NCI-H2196 treated with DMSO at 0.1 percent for 48 hours (cell line): ENCODE measurements at regions not wholly inside any gene's neighbourhood (a gene's known extent, or its start where the extent isn't known, plus 50 kb on each side); places are given as distances from the start of the nearest gene placed in this dataset.

ENCODE experiments used
- DNase-seq: peaks from one replicate; lab custom pipeline; 2025; ENCODE audit not compliant: unreplicated experiment; lab: John Stamatoyannopoulos, UW

DNA sequence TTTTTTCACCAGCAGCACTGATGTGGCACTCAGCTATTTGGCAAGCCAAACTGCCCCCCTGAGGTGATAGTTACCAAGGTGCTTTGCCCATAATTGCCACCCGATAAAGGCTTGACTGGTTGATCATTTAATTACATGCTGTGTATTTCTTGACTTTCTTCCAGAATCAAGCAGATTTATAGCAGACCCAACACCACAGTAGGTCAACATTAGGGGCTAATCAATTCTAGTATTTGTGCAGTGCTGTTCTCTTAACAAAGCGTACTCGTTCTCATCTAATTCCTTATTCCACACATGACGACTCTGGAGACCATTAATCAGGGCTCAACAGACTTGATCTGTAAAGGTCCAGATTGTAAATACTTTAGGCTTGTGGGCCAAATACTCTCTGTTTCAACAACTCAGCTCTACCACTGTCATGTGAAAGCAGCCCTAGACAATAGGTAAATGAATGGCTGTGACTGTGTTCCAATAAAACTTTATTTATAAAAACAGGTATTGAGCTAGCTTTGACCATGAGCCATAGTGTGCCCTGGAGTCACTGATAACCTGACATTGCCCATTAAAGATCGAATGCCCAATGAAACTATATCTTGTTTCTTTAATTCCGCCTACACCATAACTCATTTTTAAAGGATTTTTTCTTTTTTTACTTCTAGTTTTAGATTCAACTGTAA, 119.1 kb upstream of the TMC3 start:
- DNase-seq, result no peak

DNA sequence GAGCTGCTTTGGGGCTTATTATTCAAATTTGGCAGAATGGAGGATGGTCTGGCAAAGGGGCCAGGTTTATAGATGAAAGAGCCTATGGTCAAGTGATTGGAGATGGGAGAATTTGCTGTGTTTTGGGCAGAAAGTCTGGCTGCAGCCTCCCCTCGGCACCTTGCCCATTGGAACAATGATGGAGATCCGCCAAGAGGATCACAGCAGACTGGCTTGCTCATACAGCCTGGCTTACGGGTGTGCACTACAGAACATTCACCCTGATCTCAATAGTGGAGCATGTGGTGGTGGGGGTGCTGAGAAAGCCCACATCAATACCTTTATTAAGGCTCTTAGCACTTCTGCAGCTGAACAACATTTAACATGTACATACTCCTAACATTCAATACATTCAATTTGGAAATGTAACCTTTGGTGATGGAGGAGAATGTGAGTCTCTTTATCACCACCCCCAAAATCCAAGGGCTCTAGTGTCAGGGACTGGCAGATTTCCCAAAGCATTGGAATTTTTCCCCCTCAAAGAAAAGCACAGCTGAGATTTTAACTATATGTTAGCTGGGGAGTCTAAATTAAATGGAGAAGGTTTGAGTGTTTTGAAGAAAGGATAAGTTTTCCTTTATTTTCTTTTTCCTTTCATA, 118.4 kb upstream of the TMC3 start:
- DNase-seq, result peak; percentile 26

DNA sequence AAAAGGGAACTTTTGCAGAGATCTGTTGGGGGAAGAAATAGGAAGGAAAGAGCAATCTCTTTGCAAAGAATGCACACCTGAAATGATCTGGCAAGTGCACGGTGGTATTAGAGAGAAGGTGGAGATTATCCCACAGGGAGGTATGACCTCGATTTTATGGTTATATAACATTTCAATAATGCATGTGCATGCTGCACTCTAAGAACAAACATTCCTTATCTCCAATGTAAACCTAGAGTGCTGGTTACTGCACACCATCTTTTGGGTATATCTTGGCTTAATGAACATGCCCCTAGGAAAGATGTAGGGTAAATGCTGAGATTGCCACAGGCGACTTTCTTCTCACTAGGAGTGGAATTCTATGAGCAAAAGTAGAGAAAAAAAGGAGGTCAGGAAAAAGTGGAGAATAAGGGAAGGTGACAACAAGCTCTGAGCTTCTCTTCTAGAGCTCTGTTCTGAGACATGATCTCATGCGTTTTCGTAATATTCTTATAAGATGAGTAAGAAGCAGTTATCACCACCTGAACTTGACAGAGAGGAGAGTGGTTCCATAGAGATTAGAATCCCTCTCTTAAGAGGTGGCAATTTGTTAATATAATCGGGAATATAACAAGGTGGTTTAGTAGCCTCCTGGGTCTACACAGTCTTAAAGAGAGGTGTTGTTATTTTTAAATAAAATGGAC, 117.5 kb upstream of the TMC3 start:
- DNase-seq, result no peak

DNA sequence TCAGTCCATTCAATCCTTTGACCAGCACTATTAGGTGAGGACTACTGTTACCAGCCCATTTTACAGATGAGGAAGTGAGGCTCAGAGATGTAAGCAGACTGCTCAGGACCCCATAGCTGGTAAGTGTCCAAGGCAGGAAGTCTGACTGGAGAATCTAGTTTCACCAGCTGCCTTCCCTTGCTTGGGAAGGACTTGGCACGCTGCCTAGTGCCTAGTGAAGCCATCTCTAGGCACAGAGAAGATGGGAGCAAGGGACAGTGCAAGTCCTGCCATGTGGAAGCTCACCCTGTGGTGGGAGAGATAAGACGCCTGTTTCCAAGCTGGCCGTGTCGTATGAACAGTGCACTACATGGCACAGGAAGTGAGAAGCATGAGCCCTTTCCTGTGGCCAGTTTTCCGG, 111.8 kb upstream of the TMC3 start:
- no peak for DNase-seq

DNA sequence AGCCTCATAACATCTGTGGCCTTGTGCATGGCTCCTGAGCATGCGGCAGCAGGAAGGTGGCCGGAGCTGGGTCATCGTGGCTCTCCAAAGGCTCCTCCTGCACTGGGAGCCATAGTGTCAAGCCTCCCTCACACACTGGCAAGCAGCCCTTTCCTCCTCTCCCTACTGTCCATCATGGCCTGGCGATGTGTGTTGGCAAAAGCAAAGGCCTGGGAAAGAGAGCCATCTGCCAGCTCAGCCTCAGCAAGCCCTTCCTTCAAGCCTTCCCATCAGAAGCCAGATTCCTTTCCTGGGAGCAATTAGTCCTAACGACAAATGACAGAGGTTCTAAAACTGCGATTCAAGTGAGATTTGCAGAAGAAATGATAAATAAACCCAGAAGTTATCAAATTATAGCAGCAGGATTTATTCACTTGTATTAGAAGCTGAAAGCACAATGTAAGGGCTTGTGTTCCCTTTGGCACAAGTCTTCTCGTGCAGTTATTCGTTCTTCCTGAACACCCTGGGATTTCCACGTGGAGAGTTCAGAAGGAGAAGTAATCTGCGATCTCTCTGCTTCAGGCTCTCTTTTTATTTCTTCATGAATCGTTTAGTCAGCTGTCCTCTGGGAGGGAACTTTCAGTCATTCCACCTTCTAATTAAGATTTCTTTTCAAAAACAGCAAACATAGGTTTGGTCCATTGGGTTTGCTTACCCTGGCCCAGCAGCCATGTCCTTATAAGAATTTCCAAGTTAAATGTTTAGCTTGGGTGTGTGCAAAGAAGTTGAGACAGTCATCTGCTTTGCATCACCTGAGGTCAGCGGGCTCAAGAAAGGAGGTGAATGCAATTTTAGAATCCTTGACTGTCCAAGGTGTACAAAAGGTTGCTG, 110.3 kb upstream of the TMC3 start:
- DNase-seq, result no peak

DNA sequence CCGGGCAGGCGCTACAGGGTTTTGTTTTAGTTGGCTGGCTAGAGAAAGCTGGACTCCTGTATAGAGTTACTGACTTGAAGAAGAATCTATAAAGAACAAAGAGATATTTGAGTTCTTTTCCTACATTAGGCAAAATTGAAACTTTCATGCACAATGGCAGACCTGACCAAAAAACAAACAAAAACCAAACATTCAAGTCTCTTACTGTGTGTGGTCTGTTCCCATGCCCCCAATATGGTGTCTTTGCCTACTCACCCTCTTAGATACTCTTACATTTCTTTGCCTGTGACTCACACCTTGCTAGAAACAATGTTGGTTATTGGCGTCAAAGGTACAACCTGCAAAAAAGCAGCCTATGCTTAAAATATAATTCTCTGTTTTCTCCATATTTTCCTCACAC, 109.5 kb upstream of the TMC3 start:
- no peak for DNase-seq

DNA sequence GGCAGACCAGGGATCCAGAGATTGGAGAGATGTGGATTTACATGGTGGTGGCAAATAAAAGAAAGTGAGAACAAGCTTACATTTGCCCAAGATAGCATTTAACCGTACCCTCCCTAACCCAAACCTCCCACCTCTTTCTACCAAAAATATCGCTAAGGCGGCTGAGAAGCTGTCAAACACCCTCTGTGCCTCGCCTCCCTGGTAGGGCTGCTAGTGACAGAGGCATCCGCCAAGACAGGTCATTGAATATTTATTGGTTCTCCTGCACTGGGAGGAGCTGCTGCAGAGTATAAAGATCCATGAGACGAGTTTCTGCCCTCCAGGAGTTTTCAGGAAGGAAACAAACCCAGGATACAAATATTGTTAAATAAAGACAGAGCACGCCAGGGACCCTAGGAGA, 107.3 kb upstream of the TMC3 start:
- no peak for DNase-seq

DNA sequence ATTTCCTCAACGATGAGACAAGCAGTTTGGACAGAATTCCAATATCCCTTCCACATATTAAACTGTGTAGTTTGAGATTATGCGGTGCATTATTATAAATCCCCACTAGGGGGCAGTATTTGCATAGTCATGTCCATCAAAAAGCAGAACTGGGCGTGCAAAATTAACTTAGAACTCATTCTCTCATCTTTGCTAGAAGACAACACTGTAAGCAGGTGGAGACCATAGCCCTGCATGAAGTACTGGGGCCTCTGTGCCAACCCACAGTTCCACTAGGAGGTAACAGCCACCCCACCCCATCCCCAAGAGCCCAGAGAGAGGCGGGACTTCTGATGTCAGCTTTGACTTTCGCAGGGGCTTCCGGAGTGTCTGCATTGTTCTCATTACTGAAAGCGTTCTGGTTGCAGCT, 106.6 kb upstream of the TMC3 start:
- DNase-seq, result peak; percentile 28

DNA sequence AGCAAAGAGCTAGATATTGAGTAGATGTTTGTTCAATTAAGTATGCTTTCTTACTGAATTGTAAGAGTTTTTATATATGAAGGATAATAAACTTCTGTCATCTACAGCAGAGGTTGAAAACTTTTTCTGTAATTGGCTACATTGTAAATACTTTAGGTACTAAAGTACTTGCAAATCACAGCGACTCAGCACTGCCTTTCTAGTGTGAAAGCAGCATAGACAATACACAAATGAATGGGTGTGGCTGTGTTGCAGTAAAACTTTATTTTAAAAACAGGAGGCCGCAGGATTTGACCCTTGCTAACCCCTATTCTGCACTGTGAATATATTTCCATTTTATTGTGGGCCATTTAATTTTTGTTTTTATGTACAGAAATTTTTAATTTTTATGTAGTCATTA, 104.3 kb upstream of the TMC3 start:
- no peak for DNase-seq

DNA sequence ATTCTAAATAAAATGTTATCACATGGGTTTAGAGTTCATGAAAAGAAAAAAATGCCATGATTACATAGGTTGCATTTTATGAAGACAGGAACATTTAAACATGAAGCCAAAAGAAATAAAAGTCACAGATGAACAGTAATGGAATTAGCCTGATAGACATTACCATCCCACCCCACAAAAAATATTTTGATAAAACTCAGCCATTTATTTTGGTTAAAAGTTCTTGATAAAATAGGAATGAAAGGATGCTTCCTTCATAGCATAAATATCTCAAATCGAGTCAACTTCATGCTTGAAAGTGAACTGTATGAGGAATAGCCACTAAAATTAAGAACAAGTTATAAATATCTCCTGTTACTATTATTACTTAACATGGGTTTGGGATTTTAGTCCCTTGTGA, 101.9 kb upstream of the TMC3 start:
- no peak for DNase-seq

DNA sequence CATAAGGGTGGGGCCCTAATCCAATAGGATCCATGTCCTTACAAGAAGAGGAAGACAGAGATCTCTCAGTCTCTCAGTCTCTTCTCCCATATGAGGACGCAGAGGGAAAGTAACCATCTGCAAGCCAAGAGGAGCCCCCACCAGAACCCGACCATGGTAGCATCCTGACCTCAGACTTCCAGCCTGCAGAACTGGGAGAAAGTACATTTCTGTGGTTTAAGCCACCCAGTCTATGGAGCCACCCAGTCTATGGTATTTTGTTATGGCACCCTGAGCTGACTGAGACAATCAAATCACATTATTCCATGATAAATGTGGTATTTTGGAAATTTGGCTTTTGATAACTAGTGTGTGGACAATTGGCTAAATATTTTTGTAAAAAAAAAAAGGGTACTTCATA, 101.5 kb upstream of the TMC3 start:
- DNase-seq, result no peak

DNA sequence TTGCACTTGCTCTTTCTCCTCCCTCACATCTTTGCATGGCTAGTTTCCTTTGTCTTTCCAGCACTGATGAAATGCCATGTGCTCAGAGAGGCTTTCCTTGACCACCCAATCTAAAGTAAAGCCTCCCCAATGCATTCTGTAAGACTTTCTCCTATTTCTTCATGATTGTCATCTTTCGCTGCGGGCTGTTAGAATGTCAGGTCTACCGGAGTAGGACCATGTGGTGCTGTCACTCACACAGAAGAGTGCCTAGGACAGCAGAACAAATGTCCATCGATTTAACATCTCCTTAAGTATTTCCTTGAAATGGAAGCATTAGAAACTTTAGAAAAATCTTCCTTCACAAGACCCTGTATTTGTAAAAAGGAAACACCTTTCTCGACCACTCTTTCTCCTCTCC, 99.9 kb upstream of the TMC3 start:
- no peak for DNase-seq

DNA sequence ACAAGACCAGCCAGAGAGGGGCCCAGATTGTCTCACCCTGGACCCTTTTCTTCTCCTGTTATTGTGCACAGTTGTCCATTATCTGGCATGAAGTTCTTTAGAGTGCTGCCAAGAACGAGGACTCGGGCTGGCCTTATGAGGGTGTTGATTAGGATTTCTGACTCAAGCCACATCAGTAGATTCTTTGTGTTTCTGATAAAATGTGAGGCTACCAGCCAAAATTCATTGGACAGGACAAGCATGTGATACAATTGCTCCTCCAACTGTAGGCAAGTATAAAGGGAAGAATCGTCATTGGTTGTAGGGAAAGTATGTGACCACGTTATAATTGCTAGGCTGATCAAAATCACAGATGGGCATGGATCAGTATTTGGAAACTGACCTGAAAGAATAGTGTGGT, 99.2 kb upstream of the TMC3 start:
- no peak for DNase-seq

DNA sequence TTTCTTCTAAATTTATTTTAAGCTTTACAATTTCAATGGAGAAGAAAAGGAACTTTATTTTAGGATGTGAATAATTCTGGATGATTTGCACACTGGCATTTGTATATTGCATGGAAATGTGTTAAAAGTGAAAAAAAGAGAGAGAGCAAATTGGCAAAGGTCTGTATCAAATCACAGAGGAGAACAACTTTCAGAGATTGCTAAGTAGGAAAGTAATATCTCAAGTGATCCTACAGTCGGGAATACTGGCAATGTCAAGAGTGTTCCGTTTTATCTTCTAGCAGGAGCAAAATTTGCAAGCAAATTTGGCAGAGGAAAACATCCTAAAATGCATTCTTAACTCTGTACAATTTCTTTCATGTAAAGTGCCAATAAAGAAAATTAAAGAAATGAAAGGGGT, 97.1 kb upstream of the TMC3 start:
- DNase-seq, result no peak

DNA sequence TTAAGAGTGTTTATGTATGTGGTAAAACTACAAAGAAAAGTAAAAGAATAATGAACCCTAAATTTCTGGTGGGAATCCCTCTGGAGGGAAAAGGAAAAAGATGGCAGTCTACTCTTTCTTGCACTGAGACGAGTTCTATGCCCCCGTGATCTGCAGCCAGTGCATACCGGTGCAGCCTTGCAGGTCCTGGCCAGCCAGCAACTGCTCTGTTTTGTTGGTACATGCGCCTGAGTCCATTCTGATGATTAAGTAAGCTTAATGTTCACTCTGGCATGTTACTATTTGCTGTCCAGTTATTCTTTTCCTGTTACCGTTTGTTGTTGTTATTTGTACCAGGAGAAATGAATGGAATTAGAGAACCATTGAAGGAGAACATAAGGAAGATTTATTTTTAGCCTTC, 95.1 kb upstream of the TMC3 start:
- no peak for DNase-seq

DNA sequence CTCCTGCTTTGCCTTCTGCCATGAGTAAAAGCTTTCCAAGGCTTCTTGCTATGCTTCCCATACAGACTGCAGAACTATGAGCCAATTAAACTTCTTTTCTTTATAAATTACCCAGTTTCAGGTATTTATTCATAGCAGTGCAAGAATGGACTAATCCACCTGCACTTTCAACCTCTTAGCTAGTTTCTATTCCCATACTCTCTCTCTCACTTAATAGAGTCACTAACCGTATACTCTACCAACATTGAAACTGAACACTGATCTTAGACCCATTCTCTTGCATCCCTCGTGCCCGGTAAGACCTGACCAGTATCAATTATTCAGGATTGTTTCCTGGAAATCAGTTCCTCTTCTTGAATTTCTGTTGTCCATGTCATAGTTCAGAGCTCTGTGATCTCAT, 92.7 kb upstream of the TMC3 start:
- no peak for DNase-seq

DNA sequence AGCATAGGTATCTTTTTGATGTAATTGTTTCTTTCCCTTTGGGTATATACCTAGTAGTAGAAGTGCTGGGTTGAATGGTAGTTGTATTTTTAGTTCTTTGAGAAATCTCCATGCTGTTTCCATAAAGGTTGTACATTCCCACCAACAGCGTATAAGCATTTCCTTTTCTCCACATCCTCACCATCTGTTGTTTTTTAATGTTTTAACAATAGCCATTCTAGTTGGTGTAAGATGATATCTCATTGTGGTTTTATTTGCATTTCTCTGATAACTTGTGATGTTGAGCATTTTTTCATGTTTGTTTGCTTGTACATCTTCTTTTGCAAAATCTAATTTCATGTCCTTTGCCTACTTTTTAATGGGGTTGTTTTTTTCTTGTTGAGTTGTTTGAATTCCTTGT, 80.0 kb upstream of the TMC3 start:
- no peak for DNase-seq

DNA sequence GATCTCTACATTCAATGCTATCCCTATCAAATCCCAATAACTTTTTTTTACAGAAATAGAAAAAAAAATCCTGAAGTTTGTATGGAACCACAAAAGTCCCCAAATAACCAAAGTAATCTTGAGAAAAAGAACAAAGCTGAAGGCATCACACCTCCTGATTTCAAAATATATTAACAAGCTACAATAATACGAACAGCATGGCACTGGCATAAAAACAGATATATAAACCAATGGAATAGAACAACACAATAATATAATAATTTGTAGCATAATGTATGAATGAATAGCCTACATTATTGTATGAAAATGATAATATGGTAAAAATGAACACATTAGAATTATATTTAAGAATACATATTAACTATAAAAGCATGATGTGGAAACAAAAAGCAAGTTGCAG, 76.7 kb upstream of the TMC3 start:
- DNase-seq, result no peak

DNA sequence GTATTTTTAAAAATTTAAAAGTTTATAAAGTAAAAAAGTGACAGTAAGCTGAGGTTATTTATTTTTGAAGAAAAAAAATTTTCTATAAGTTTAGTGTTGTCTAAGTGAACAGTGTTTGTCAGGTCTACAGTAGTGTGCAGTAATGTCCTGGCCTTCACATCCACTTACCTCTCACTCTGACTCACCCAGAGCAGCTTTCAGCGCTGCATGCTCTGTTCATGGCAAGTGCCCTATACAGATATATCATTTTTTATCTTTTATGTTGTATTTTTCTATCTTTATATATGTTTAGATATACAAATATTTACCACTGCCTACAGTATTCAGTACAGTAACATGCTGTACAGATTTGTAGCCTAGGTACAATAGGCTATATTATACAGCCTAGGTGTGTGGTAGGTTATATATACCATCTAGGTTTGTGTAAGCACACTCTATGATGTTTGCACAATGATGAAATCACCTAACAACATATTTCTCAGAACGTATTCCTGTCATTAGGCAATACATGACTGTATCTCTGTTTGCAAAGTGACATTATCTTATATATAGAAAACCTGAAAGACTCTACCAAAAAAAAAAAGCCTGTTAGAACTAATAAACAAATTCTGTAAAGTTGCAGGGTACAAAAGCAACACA, 75.9 kb upstream of the TMC3 start:
- DNase-seq, result no peak

DNA sequence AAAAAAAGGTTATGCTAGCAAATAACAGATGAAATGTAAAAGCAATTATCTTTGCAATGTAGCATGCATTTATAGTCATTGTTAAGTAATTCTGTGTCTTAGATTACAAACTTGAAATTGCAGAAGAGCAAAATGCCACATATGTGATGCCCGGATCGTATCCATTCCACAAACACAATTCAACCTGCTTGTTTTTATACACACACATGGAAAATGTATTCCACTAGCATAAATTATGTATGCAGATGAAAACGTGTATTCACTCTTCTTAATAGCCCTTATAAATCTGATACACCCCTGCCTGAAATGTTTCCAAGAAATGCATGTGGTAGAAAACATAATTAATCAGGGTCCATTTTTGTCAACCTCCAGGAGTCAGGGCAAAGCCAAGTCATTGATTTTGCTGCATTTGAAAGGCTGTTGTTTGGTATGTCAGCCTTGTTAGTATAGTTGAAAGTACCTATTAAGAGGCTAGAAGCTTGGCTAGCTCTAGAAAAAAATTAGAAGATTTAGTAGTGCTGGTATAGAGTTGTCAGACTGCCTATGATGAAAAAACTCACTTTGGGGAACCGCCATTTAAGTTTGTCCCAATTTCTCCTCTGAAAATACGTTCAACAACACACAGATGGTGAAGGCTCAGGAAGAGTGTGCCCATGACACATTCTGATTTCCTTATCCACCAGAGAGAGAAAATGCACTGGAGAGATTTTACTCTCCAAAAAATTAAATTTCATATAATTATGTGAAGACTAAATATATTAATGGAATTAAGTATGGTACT, 69.2 kb upstream of the TMC3 start:
- DNase-seq, result no peak
